HepG2 (cell line): ENCODE measurements at regions not wholly inside any gene's neighbourhood (a gene's known extent, or its start where the extent isn't known, plus 50 kb on each side); places are given as distances from the start of the nearest gene placed in this dataset.

Experiments used
- CHD4 ChIP-seq: fragments of 200-600 bp; sonication (generic); IDR thresholded peaks from 2 replicates; pipeline ENCODE4 v1.7.0; 2017; ENCODE audit warnings: mild to moderate bottlenecking, low read length, borderline replicate concordance
- CTCF ChIP-seq: sonication (generic); formaldehyde crosslinking; IDR thresholded peaks from 2 replicates; pipeline ENCODE4 v1.5.0; 2020; ENCODE audit warnings: mild to moderate bottlenecking, missing genetic modification reagents, moderate library complexity
- ERF ChIP-seq: IDR thresholded peaks from 2 replicates; pipeline ENCODE4 v1.6.1; 2018; ENCODE audit warnings: missing biosample characterization, missing genetic modification reagents
- FOXK1 ChIP-seq: sonication (generic); formaldehyde crosslinking; IDR thresholded peaks from 2 replicates; pipeline ENCODE4 v1.4.0; 2020; ENCODE audit warnings: low read depth, missing genetic modification reagents, borderline replicate concordance
- HDAC2 ChIP-seq: sonication (generic); formaldehyde crosslinking; IDR thresholded peaks from 2 replicates; pipeline ENCODE4 v1.4.0; 2020; ENCODE audit warnings: missing genetic modification reagents
- MXI1 ChIP-seq: IDR thresholded peaks from 3 replicates; pipeline ENCODE4 v1.6.1; 2012; ENCODE audit warnings: low read depth, low read length, inconsistent platforms, borderline replicate concordance
- STAT5B ChIP-seq: sonication (generic); formaldehyde crosslinking; IDR thresholded peaks from 2 replicates; pipeline ENCODE4 v1.4.0; 2020; ENCODE audit warnings: missing genetic modification reagents
- SUZ12 ChIP-seq: fragments of 150-350 bp; IDR thresholded peaks from 2 replicates; pipeline ENCODE4 v1.6.1; 2014; ENCODE audit warnings: low read depth, low read length
- TCF12 ChIP-seq, 2 experiments: fragments of 450-650 bp in 1 of 2; sonication (generic) in 1 of 2; formaldehyde crosslinking in 1 of 2; IDR thresholded peaks; 2 replicates each; pipeline versions ENCODE4 v1.6.1 to v1.8.0; 2017 to 2022; ENCODE audit warnings: antibody characterized with exemption in 1 of 2, mild to moderate bottlenecking in 1 of 2, missing genetic modification reagents in 1 of 2, moderate library complexity in 1 of 2
- YY1 ChIP-seq: IDR thresholded peaks from 2 replicates; pipeline ENCODE4 v1.6.1; 2011; ENCODE audit warnings: low read length, low read depth, moderate library complexity, mild to moderate bottlenecking; ENCODE audit not compliant: insufficient read depth, insufficient replicate concordance
- ZNF207 ChIP-seq: fragments of 450-650 bp; IDR thresholded peaks from 2 replicates; pipeline ENCODE4 v1.6.1; 2016; ENCODE audit warnings: antibody characterized with exemption, borderline replicate concordance

- no peak for TF ChIP-seq SUZ12
- TF ChIP-seq YY1: no peak
- TF ChIP-seq ZNF207: no peak
- no peak for TF ChIP-seq HDAC2 (CRISPR knock-in tag)
- TF ChIP-seq TCF12 (IDR thresholded peaks at IDR 0.05): no peak
- no peak for TF ChIP-seq TCF12 (CRISPR knock-in tag; IDR thresholded peaks at IDR 0.05)
- no peak for TF ChIP-seq CHD4
- no peak for TF ChIP-seq STAT5B
- TF ChIP-seq ERF: no peak
- TF ChIP-seq FOXK1 (CRISPR knock-in tag): no peak
- no peak for TF ChIP-seq CTCF
- no peak for TF ChIP-seq MXI1
Observed at GRCh38 chr5:67639313-67639712, 442.7 kb upstream of the CD180 start.
